Testis (tissue), 2 donors: ENCODE measurements at regions not wholly inside any gene's neighbourhood (a gene's known extent, or its start where the extent isn't known, plus 50 kb on each side); places are given as distances from the start of the nearest gene placed in this dataset.

Experiments used
- POLR2A ChIP-seq: fragments of 450-650 bp; IDR thresholded peaks from one replicate; pipeline ENCODE4 v1.6.1; 2017; ENCODE audit warnings: antibody characterized with exemption, mild to moderate bottlenecking, moderate library complexity
- TF ChIP-seq, protein P1 (sequence below), 3 experiments: fragments of 450-650 bp in 2 of 3; fragments of 200-600 bp in 1 of 3; sonication (generic) in 1 of 3; IDR thresholded peaks; one replicate each; pipeline ENCODE4 v1.5.1; 2016 to 2019; ENCODE audit warnings: antibody characterized with exemption in 3 of 3, mild to moderate bottlenecking in 2 of 3, moderate library complexity in 1 of 3

DNA sequence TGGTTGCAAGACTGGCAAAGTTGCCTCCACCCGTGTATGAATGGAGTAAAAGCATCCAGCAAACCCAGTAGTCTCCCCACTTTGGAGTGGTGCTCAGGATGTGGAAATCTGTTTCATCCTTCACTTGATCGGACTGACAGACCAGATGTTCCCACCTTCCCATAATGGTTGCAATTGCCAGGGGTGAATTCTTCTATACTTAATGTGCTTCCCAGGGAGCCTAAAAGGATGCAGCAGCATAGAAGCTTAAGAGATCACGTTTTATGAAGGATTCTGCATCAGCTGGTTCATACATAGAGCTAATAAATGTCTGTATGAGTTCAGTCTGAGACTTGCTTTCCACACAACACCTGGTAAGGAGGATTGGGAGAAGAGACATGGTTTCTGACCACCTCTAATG lies 198.8 kb upstream of the S1PR3 start:
- TF ChIP-seq POLR2A = no peak
- TF ChIP-seq, protein P1, sequence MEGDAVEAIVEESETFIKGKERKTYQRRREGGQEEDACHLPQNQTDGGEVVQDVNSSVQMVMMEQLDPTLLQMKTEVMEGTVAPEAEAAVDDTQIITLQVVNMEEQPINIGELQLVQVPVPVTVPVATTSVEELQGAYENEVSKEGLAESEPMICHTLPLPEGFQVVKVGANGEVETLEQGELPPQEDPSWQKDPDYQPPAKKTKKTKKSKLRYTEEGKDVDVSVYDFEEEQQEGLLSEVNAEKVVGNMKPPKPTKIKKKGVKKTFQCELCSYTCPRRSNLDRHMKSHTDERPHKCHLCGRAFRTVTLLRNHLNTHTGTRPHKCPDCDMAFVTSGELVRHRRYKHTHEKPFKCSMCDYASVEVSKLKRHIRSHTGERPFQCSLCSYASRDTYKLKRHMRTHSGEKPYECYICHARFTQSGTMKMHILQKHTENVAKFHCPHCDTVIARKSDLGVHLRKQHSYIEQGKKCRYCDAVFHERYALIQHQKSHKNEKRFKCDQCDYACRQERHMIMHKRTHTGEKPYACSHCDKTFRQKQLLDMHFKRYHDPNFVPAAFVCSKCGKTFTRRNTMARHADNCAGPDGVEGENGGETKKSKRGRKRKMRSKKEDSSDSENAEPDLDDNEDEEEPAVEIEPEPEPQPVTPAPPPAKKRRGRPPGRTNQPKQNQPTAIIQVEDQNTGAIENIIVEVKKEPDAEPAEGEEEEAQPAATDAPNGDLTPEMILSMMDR (IDR thresholded peaks at IDR 0.05) = no peak
